Heart left ventricle (tissue), 16 donors: ENCODE measurements at regions not wholly inside any gene's neighbourhood (a gene's known extent, or its start where the extent isn't known, plus 50 kb on each side); places are given as distances from the start of the nearest gene placed in this dataset.
A peak's percentile ranks its signal among the peaks of the same experiment; 100 is the strongest.

Experiments used
- ATAC-seq, 4 donors: fragments of 200-7000 bp; cut with Tn5 transposase; one replicate each; pipeline ENCODE4 v1.9.1; 2020 to 2022; ENCODE audit warnings: moderate library complexity in 4 of 4, mild to moderate bottlenecking in 3 of 4, moderate number of reproducible peaks in 1 of 4
- DNase-seq, 5 donors: peaks; one replicate each; pipeline ENCODE4 v3.0.0-alpha.2; 2020
- H3K27ac ChIP-seq, 12 donors: fragments of 200-600 bp; sonication (generic) in 4 of 12; one replicate each; pipeline versions ENCODE4 v1.5.0 to v1.8.0; 2016 to 2022; ENCODE audit warnings: mild to moderate bottlenecking in 2 of 12
- H3K27me3 ChIP-seq, 9 donors: fragments of 200-600 bp; sonication (generic) in 2 of 9; one replicate each; pipeline versions ENCODE4 v1.5.1 to v1.8.0; 2016 to 2022; ENCODE audit warnings: mild to moderate bottlenecking in 3 of 9
- H3K36me3 ChIP-seq, 9 donors: fragments of 200-600 bp; sonication (generic) in 2 of 9; one replicate each; pipeline versions ENCODE4 v1.5.0 to v1.8.0; 2018 to 2022; ENCODE audit warnings: mild to moderate bottlenecking in 2 of 9
- H3K4me1 ChIP-seq, 12 donors: fragments of 200-600 bp; sonication (generic) in 4 of 12; one replicate each; pipeline versions ENCODE4 v1.5.0 to v1.8.0; 2016 to 2022; ENCODE audit warnings: mild to moderate bottlenecking in 3 of 12
- H3K4me3 ChIP-seq, 12 donors: fragments of 200-600 bp; sonication (generic) in 4 of 12; one replicate each; pipeline versions ENCODE4 v1.5.0 to v1.8.0; 2017 to 2022; ENCODE audit warnings: mild to moderate bottlenecking in 9 of 12, moderate library complexity in 4 of 12
- H3K9me3 ChIP-seq, 12 donors: fragments of 200-600 bp; sonication (generic) in 4 of 12; one replicate each; pipeline versions ENCODE4 v1.5.0 to v1.8.0; 2016 to 2022; ENCODE audit warnings: mild to moderate bottlenecking in 1 of 12
- POLR2A ChIP-seq, 2 donors: fragments of 450-650 bp; IDR thresholded peaks; one replicate each; pipeline ENCODE4 v1.6.1; 2017; ENCODE audit warnings: antibody characterized with exemption in 2 of 2, mild to moderate bottlenecking in 2 of 2, moderate library complexity in 2 of 2
- WGBS, 4 donors: extraction: QIAGEN DNeasy Blood & Tissue Kit in 2 of 4; methylation state at CpG; one replicate each; pipeline versions ENCODE4 v1.1.5 to v1.1.7; 2013 to 2018; 5-methylcytosine and 5-hydroxymethylcytosine counted together
- intact Hi-C, 10 donors: fragments of 100-400 bp; cut with DNase I; formaldehyde crosslinking; loops; one replicate each; pipeline versions ENCODE4 v1.11.1 to v1.14.2; 2022
- TF ChIP-seq, protein P1 (sequence below), 12 donors: fragments of 200-600 bp; sonication (generic) in 4 of 12; IDR thresholded peaks; one replicate each; pipeline versions ENCODE4 v1.5.0 to v1.8.0; 2018 to 2022; ENCODE audit warnings: antibody characterized with exemption in 12 of 12, mild to moderate bottlenecking in 5 of 12
- donor health status: ischemic (EF 13 %, LVEDD 7.1; RV severe dilation, severe dysfunction).
- donor health status: healthy with polysubstance abuse.
- donor health status: DM: no; HTN: yes; CAD: no.
- donor health status: DM: no; HTN: no; CAD: no.
- donor health status: ischemic (EF 25% LVEDD 6.9; RV normal size, moderate dysfunction).
- donor health status: ischemic (EF 25% LVEDD 5.7; RV mildly dilated, moderate dysfunction).
- donor health status: healthy.
- donor health status: DM: yes; HTN: yes; CAD: no.
- donor health status: ischemic (EF 35%, LVEDD 5.7; RV mildly dilated, moderate dysfunction).
- donor health status: nonischemic (EF 11% LVEDD 7.7; RV severe dilation, severe dysfunction).
- donor health status: DM: yes; HTN: yes; CAD: no.
- donor health status: PGD.
- donor health status: ischemic (EF 29% LVEDD 5.4; RV normal size, mild dysfunction).
- donor health status: nonischemic (EF 23%, LVEDD 6.1; RV moderate dilation, normal function).

- no peaks in the 10 kb centered on the region for H3K9me3 ChIP-seq
- H3K4me3 ChIP-seq, result no peak overlapping the region
- TF ChIP-seq, protein P1, sequence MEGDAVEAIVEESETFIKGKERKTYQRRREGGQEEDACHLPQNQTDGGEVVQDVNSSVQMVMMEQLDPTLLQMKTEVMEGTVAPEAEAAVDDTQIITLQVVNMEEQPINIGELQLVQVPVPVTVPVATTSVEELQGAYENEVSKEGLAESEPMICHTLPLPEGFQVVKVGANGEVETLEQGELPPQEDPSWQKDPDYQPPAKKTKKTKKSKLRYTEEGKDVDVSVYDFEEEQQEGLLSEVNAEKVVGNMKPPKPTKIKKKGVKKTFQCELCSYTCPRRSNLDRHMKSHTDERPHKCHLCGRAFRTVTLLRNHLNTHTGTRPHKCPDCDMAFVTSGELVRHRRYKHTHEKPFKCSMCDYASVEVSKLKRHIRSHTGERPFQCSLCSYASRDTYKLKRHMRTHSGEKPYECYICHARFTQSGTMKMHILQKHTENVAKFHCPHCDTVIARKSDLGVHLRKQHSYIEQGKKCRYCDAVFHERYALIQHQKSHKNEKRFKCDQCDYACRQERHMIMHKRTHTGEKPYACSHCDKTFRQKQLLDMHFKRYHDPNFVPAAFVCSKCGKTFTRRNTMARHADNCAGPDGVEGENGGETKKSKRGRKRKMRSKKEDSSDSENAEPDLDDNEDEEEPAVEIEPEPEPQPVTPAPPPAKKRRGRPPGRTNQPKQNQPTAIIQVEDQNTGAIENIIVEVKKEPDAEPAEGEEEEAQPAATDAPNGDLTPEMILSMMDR (IDR thresholded peaks at IDR 0.05), result no peak
- no peak for TF ChIP-seq POLR2A (IDR thresholded peaks at IDR 0.05)
Measured at GRCh38 chr13:109431217-109431616, 355.2 kb downstream of the IRS2 start.

DNA sequence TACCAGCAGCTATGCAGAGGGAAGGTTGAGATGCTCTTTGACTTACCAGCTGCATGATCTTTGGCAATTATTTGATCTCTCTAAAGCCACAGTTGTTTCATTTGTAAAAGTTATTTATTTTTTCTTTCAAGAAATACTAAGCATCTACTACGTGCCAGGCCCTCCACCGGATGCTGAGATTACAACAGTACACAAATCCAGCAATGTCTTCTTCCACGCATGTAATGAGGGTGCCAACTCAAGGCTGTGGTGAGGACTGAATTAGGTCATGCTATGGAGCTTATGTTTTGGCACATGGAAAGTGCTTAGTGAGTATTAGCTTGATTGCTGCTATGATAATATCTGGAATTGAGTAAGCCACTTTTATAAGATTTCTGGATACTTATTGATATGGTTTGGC lies 358.2 kb downstream of the IRS2 start:
- no peak for DNase-seq
- Histone ChIP-seq H3K36me3 (no peaks in the 10 kb centered on the region), H3K27me3 (no peaks in the 10 kb centered on the region), H3K9me3 (no peaks in the 10 kb centered on the region), H3K4me3 (no peak overlapping the region), H3K27ac (no peak overlapping the region), H3K4me1 (no peaks in the 10 kb centered on the region)
- ATAC-seq, result no peak
- 88 to 93% (median 91%) methylated on average over 3 of the region's 3 CpGs for WGBS, 4 donors
- TF ChIP-seq, protein P1 (IDR thresholded peaks at IDR 0.05), result no peak
- no peak for TF ChIP-seq POLR2A (IDR thresholded peaks at IDR 0.05)
- intact Hi-C loops, result no loop called here

More at GRCh38 chr13:109431217-109431616, 355.2 kb downstream of the IRS2 start:
- DNase-seq (no peak), ATAC-seq (no peak)
- H3K4me1 ChIP-seq, result no peaks in the 10 kb centered on the region
- no peak overlapping the region for H3K27ac ChIP-seq
- H3K27me3 ChIP-seq, result no peaks in the 10 kb centered on the region
- intact Hi-C loops, result no loop called here
- WGBS, 4 donors, result 43 to 72% (median 57%) methylated on average over 2 of the region's 2 CpGs
- H3K36me3 ChIP-seq, result no peaks in the 10 kb centered on the region

GRCh38 chr13:109427695-109428094 lies 358.7 kb downstream of the IRS2 start:
- intact Hi-C loops, result no loop called here
- Histone ChIP-seq H3K9me3 (no peaks in the 10 kb centered on the region), H3K4me1 (no peaks in the 10 kb centered on the region), H3K27ac (no peak overlapping the region), H3K4me3 (no peak overlapping the region), H3K27me3 (no peaks in the 10 kb centered on the region), H3K36me3 (no peaks in the 10 kb centered on the region)
- 81 to 87% (median 85%) methylated on average over 3 of the region's 3 CpGs for WGBS, 4 donors
- ATAC-seq, result no peak
- DNase-seq, result no peak
- TF ChIP-seq, protein P1 (IDR thresholded peaks at IDR 0.05), result peak in 2 of 12 donors; percentile 6 to 11
- no peak for TF ChIP-seq POLR2A (IDR thresholded peaks at IDR 0.05)

- Histone ChIP-seq H3K9me3 (no peaks in the 10 kb centered on the region), H3K4me3 (no peak overlapping the region), H3K27ac (no peak overlapping the region), H3K36me3 (no peaks in the 10 kb centered on the region), H3K4me1 (no peaks in the 10 kb centered on the region), H3K27me3 (no peaks in the 10 kb centered on the region)
- DNase-seq (no peak), ATAC-seq (no peak)
- intact Hi-C loops, result no loop called here
- 83 to 85% (median 84%) methylated on average over 2 of the region's 2 CpGs for WGBS, 4 donors
- TF ChIP-seq, protein P1 (IDR thresholded peaks at IDR 0.05), result no peak
- TF ChIP-seq POLR2A (IDR thresholded peaks at IDR 0.05), result no peak
Measured at GRCh38 chr13:109427148-109427547, 359.2 kb downstream of the IRS2 start.
